NCI-H460 (cell line): ENCODE measurements at regions not wholly inside any gene's neighbourhood (a gene's known extent, or its start where the extent isn't known, plus 50 kb on each side); places are given as distances from the start of the nearest gene placed in this dataset.

Experiments
- DNase-seq: peaks from one replicate; pipeline ENCODE4 v3.0.0-alpha.2; 2016; ENCODE audit warnings: low read depth; ENCODE audit errors: extremely low read depth

GRCh38 chr3:31270010-31270409, 262.7 kb upstream of the STT3B start:
- DNase-seq = no peak

- peak; percentile 15 for DNase-seq
Observed at GRCh38 chr3:31274326-31275024, 258.2 kb upstream of the STT3B start.

DNA sequence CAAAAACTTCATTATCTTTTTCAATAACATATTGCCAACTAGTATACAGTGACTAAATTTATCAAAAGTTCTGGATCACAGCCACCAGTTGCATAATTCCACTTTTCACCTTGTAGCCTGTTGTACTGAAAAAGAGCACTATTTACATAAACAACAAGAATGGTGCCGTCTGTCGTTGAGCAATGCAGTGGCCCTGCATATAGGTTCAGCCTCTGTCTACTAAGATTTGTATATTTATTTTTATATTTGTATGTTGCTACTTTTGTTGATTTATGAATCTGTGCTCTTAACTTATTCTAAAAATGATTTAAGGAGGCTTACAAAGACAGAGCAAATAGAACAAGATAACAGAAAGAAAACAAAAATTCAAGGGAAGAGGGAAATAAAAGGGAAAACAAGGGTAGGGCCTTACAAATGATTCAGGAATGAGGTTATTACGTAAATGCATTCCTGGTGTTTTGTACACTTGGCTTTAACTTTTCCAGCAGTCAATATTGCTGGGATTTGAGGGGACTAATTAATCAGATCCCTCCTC, 257.6 kb upstream of the STT3B start:
- peak; percentile 13 for DNase-seq

GRCh38 chr3:31275583-31275982, 257.1 kb upstream of the STT3B start:
- no peak for DNase-seq

DNA sequence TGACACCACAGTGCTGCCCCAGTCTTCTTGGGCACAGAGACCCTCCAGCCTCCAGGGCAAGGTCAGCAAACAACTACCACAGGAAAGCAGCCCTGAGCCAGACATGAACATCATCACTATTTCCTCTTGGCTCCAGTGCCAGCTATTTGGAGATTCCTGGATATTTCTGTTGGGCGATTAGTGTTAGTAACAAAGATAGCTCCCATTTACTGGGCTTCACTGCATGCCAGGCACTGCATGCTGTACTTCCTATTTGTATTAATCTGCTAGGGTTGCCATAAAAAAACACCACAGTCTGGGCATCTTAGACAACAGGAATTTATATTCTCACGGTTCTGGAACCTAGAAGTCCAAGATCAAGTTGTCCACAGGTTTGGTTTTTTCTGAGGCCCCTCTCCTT, 255.1 kb upstream of the STT3B start:
- DNase-seq = no peak

DNA sequence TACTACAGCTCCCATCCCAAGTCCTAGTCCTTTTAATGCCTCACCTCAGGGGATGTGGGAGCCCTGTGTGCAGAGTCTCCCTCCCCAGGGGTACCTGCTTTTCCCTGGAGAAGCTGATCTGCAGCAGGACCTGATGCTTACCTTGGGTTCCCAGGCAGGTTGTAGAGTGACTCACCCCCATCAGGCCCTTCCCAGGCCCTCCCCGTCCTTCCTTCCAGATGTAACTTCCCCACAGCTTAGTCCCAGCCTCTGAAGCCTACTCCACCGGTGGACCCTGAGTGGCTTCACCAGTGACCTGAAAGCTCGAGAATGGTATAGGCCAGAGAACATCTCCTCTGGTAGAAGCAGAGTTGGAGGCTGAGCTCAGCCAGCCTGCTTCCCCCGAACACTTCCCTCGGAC, 254.2 kb upstream of the STT3B start:
- no peak for DNase-seq

GRCh38 chr3:31284776-31285175, 247.9 kb upstream of the STT3B start:
- no peak for DNase-seq

DNA sequence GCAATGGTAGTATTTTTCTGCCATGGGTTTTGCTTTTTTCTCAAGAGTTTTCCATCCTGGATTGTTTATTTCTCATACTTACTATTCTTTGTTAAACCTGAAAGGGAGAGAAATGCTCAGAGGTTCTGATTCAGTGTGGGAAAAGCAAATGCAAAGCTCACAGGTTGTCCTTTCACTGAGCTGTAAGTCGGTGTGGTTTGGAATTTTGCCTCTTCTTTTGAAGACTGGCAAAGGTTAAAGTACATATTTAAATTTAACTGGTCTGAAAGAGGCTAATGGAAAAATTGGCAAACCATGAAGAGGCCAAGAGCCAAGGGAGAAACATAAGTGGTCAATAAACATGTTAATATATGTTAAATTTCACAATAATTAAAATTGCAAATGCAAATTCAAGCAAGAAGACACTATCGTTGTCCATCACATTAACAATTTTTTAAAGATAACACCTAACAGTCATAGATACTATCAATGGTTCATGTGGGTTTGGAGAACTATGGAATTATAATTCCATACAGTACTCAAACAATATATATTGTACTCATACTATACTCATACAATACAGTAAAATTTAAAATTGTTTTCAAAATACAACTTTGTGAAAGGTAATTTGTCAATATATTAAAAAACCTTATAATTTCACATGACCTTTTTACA, 246.8 kb upstream of the STT3B start:
- no peak for DNase-seq

- DNase-seq = no peak
Observed at GRCh38 chr3:31288224-31288623, 244.5 kb upstream of the STT3B start.

DNA sequence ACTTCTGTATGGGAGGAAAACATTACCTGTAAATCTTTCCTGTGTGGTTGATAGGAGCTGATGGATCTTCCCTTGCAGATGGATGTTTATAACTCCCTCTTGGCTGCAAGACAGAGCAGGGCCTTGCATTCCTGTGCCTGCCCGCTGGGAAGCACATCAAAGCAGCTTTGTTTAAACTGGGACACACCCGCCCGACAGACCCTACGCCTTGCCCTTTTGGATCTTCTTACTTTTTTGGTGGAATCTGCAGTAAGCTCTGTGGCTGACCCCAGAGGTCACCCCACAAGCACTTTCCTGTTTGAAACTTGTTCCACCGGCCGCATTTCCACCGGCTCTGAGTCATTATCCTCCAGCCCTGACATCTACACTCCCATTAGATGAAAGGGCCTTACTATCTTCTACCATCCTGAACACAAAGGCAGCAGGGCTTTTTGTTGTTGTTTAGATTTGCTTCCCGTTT, 244.1 kb upstream of the STT3B start:
- no peak for DNase-seq

DNA sequence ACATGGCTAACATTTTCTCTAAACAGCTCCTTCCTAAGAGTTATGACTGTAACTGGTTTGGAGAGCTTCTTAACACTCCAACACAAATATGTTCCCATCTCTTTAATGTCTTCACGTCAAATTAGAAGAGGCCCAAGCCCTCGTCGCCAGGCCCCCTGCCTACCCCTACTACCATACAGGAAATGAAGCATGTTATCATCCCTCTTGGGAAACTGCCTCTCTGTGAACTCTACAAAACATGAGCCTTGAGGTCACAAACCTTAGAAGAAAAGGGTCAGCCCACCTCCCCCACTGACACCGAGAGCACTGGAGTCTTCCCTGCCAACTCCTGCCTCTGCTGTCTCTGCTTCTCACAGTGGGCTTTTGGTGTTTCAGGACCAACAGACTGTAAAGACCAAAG, 243.1 kb upstream of the STT3B start:
- no peak for DNase-seq

GRCh38 chr3:31290046-31290445, 242.7 kb upstream of the STT3B start:
- DNase-seq = no peak

DNA sequence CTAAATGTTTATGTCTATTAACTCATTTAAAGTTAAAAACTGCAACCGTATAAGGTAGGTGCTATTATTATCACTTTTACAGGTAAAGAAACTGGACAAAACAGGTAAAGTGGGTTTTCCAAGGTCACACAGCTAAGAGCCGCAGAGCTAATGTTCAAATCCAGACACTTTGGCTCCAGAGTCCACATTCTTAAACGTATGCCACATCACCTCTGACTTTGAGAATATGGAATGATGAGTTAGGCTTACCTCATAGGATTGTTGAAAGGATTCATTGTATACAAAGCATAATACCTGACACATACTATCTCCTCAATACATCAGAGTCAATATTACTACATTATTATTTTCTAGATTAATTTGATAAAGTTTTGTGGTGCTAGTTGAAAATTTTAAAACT, 240.9 kb upstream of the STT3B start:
- DNase-seq = no peak

GRCh38 chr3:31294430-31295149, 238.1 kb upstream of the STT3B start:
- no peak for DNase-seq

GRCh38 chr3:31295150-31295765, 237.5 kb upstream of the STT3B start:
- no peak for DNase-seq

- DNase-seq = no peak
Observed at GRCh38 chr3:31297726-31298298, 234.9 kb upstream of the STT3B start.

DNA sequence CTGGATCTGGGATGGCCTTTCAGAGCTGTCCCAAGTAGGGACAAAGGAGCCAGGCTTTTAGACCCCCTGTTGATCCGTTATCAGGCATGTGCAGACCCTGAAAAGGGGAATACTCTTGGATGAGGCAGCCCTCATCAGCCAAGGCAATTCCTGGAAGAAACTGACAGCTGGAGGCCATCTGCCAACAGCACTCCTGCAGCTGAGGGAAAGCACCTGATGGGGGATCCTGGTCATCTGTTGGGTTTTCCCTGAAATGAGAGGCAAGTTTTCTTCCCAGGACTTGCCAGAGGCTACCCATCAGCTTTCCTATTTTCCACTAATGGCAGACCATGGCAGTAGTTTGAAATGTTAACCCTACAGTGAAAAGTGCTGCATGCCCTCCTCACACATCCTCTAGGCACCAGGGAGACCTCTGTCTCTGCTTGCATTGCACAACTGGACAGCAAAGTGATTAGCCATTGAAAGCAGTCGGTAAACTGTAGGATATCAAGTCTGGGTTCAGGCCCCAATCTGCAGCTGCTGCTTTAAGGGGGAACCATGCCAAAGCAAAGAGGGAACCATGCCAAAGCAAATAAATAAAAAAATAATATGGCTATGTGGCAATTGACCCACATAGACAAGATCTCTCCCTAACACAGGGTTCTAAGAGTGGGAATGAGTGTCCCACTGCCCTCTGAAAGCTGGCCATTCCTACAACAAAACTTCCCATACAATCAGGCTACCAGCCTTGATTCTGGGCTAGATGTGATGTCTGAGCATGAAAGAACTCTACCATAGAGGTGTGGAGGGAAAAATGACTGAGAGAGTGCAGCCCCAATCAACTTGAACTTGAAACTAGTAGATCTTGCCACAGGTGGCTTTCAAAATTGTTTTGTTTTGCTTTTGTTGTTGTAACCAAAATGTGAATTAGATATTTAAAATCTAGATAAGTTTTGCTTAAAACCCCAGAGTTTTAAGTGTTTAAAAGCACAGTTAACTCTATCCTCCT, 232.0 kb upstream of the STT3B start:
- DNase-seq = no peak

GRCh38 chr3:31302343-31302742, 230.4 kb upstream of the STT3B start:
- DNase-seq = no peak

- DNase-seq = no peak
Observed at GRCh38 chr3:31305340-31305739, 227.4 kb upstream of the STT3B start.
